C4-2B (cell line): ENCODE measurements at regions not wholly inside any gene's neighbourhood (a gene's known extent, or its start where the extent isn't known, plus 50 kb on each side); places are given as distances from the start of the nearest gene placed in this dataset.

Experiments used
- CTCF ChIP-seq: fragments of 450-650 bp; conservative IDR thresholded peaks from 2 replicates; pipeline ENCODE4 v1.5.1; 2017; ENCODE audit warnings: mild to moderate bottlenecking
- ZFX ChIP-seq: fragments of 450-650 bp; IDR thresholded peaks from 2 replicates; pipeline ENCODE4 v1.6.1; 2017

GRCh38 chr13:73583331-73583730 is 524.5 kb downstream of the KLF5 start:
- TF ChIP-seq CTCF (no peak), ZFX (no peak)
